ENCODE measurements at regions not wholly inside any gene's neighbourhood (a gene's known extent, or its start where the extent isn't known, plus 50 kb on each side); places are given as distances from the start of the nearest gene placed in this dataset.

- Histone ChIP-seq H3K27me3 (ENCODE audit: control insufficient read depth in 2 of 2, insufficient read depth in 2 of 2, low read length in 2 of 2) (no peaks in the 10 kb centered on the region), H3K27ac (ENCODE audit: extremely low read depth, low read depth, low read length) (no peak overlapping the region), H3K9me1 (ENCODE audit: control insufficient read depth, insufficient read depth, low read length) (no peaks in the 10 kb centered on the region), H3K9me3 (replicated peaks; ENCODE audit: control insufficient read depth, insufficient read depth, low read depth, low read length) (no peaks in the 10 kb centered on the region), H3K36me3 (ENCODE audit: control insufficient read depth, insufficient read depth, low read length) (no peaks in the 10 kb centered on the region), H3K4me2 (ENCODE audit: insufficient read depth, low read length) (no peak overlapping the region), H3K79me2 (ENCODE audit: control insufficient read depth, insufficient read depth, low read length) (no peaks in the 10 kb centered on the region), H3K4me3 (no peak overlapping the region), H2AFZ (ENCODE audit: low read depth, low read length) (no peak overlapping the region), H3K4me1 (replicated peaks in 1 of 2; ENCODE audit: control insufficient read depth in 2 of 2, insufficient read depth in 2 of 2, low read length in 2 of 2) (no peaks in the 10 kb centered on the region), H4K20me1 (replicated peaks; ENCODE audit: control insufficient read depth, insufficient read depth, low read length) (no peaks in the 10 kb centered on the region), H3K9ac (ENCODE audit: insufficient read depth in 1 of 2, low read depth in 2 of 2, low read length in 2 of 2) (no peak overlapping the region)
- CTCF ChIA-PET (ENCODE audit: low intra/inter-chr PET ratio), result no interaction called here
- DNase-seq (ENCODE audit: extremely low read depth in 1 of 4, low spot score in 3 of 4) (no peak), ATAC-seq (no peak), FAIRE-seq (no peak)
- in situ Hi-C loops (cut with MboI) (no loop called here), intact Hi-C loops (cut with micrococcal nuclease) (no loop called here)
- POLR2A ChIA-PET, result no interaction called here
- no TSS peak for BruUV-seq (replicated peaks)
- TF ChIP-seq PKNOX1 (IDR thresholded peaks at IDR 0.05) (no peak), NFRKB (IDR thresholded peaks at IDR 0.05; ENCODE audit: low read depth) (no peak), ETV1 (tag; conservative IDR thresholded peaks at IDR 0.05; ENCODE audit: low read depth) (no peak), PML (IDR thresholded peaks at IDR 0.05; ENCODE audit: low read length) (no peak), PTRF (tag; IDR thresholded peaks at IDR 0.05) (no peak), ZNF695 (CRISPR knock-in tag; IDR thresholded peaks at IDR 0.05) (no peak), KHSRP (IDR thresholded peaks at IDR 0.05) (no peak)
These were observed 318.9 kb upstream of the DPPA4 start for GRCh38 chr3:109656225-109656624.

- BruUV-seq (replicated peaks), result no TSS peak
- no peak overlapping the region for H3K27ac ChIP-seq (ENCODE audit: extremely low read depth, low read depth, low read length)
- FAIRE-seq (no peak), ATAC-seq (no peak), DNase-seq (ENCODE audit: extremely low read depth in 1 of 4, low spot score in 3 of 4) (no peak)
- POLR2A ChIA-PET, result no interaction called here
- H3K9me1 ChIP-seq (ENCODE audit: control insufficient read depth, insufficient read depth, low read length), result no peaks in the 10 kb centered on the region
- no peaks in the 10 kb centered on the region for H3K79me2 ChIP-seq (ENCODE audit: control insufficient read depth, insufficient read depth, low read length)
- H3K4me3 ChIP-seq, result no peak overlapping the region
- no peak overlapping the region for H3K4me2 ChIP-seq (ENCODE audit: insufficient read depth, low read length)
- H3K27me3 ChIP-seq (ENCODE audit: control insufficient read depth in 2 of 2, insufficient read depth in 2 of 2, low read length in 2 of 2), result no peaks in the 10 kb centered on the region
- no peaks in the 10 kb centered on the region for H3K36me3 ChIP-seq (ENCODE audit: control insufficient read depth, insufficient read depth, low read length)
- no peaks in the 10 kb centered on the region for H3K4me1 ChIP-seq (replicated peaks in 1 of 2; ENCODE audit: control insufficient read depth in 2 of 2, insufficient read depth in 2 of 2, low read length in 2 of 2)
- no peak overlapping the region for H3K9ac ChIP-seq (ENCODE audit: insufficient read depth in 1 of 2, low read depth in 2 of 2, low read length in 2 of 2)
- H2AFZ ChIP-seq (ENCODE audit: low read depth, low read length), result no peak overlapping the region
- no peaks in the 10 kb centered on the region for H4K20me1 ChIP-seq (replicated peaks; ENCODE audit: control insufficient read depth, insufficient read depth, low read length)
- no peaks in the 10 kb centered on the region for H3K9me3 ChIP-seq (replicated peaks; ENCODE audit: control insufficient read depth, insufficient read depth, low read depth, low read length)
- in situ Hi-C loops (cut with MboI), result no loop called here
- CTCF ChIA-PET (ENCODE audit: low intra/inter-chr PET ratio), result no interaction called here
- intact Hi-C loops (cut with micrococcal nuclease), result no loop called here
- TF ChIP-seq ATF6 (CRISPR knock-in tag; IDR thresholded peaks at IDR 0.05) (no peak), NR2C1 (IDR thresholded peaks at IDR 0.05) (no peak), NR2C1 (tag; IDR thresholded peaks at IDR 0.05) (no peak), U2AF2 (optimal IDR thresholded peaks at IDR 0.05; ENCODE audit: low read depth, low read length) (no peak), FOXM1 (IDR thresholded peaks at IDR 0.05; ENCODE audit: low read depth) (no peak), FOXM1 (CRISPR knock-in tag; IDR thresholded peaks at IDR 0.05; ENCODE audit: low read depth) (no peak), FOXK2 (conservative IDR thresholded peaks at IDR 0.05 in 1 of 2, IDR thresholded peaks at IDR 0.05 in 1 of 2; ENCODE audit: low read depth in 2 of 2) (no peak), CBX2 (IDR thresholded peaks at IDR 0.05; ENCODE audit: insufficient read depth, low read length, poor library complexity, severe bottlenecking) (no peak), CREB5 (CRISPR knock-in tag; IDR thresholded peaks at IDR 0.05) (no peak)
These were observed 341.3 kb upstream of the DPPA4 start for GRCh38 chr3:109678600-109678999.

Measured in K562 (cell line).